Hindlimb muscle (tissue), 1 donor: ENCODE measurements at regions not wholly inside any gene's neighbourhood (a gene's known extent, or its start where the extent isn't known, plus 50 kb on each side); places are given as distances from the start of the nearest gene placed in this dataset.

Experiments used
- DNase-seq: peaks from one replicate; pipeline ENCODE4 v3.0.0-alpha.2; 2013

- no peak for DNase-seq
These were observed 98.8 kb upstream of the CACNA1A start for GRCh38 chr19:13604902-13605586.

- DNase-seq: no peak
These were observed 94.5 kb upstream of the CACNA1A start for GRCh38 chr19:13600802-13601201.

- DNase-seq: no peak
These were observed 93.8 kb upstream of the CACNA1A start for GRCh38 chr19:13600091-13600490.

- DNase-seq: no peak
These were observed 93.4 kb upstream of the CACNA1A start for GRCh38 chr19:13599681-13600080.

- DNase-seq: no peak
These were observed 91.8 kb upstream of the CACNA1A start for GRCh38 chr19:13598098-13598497.

- peak; percentile 58 for DNase-seq
These were observed 91.4 kb upstream of the CACNA1A start for GRCh38 chr19:13597640-13598039.

- peak; percentile 64 for DNase-seq
These were observed 82.9 kb upstream of the CACNA1A start for GRCh38 chr19:13588957-13589833.

GRCh38 chr19:13585512-13585911 lies 79.2 kb upstream of the CACNA1A start:
- DNase-seq: no peak

GRCh38 chr19:13583753-13584152 lies 77.5 kb upstream of the CACNA1A start:
- no peak for DNase-seq

GRCh38 chr19:13583114-13583513 lies 76.8 kb upstream of the CACNA1A start:
- no peak for DNase-seq

- no peak for DNase-seq
These were observed 75.3 kb upstream of the CACNA1A start for GRCh38 chr19:13581576-13581975.

GRCh38 chr19:13579388-13580060 lies 73.2 kb upstream of the CACNA1A start:
- no peak for DNase-seq

GRCh38 chr19:13576726-13577125 lies 70.4 kb upstream of the CACNA1A start:
- no peak for DNase-seq

GRCh38 chr19:13574933-13575332 lies 68.7 kb upstream of the CACNA1A start:
- DNase-seq: no peak

- DNase-seq: no peak
These were observed 66.9 kb upstream of the CACNA1A start for GRCh38 chr19:13573056-13573667.

- DNase-seq: no peak
These were observed 55.2 kb upstream of the CACNA1A start for GRCh38 chr19:13561461-13561860.

- DNase-seq: no peak
These were observed 51.6 kb upstream of the CACNA1A start for GRCh38 chr19:13557756-13558398.

GRCh38 chr19:13556552-13556951 lies 50.3 kb upstream of the CACNA1A start:
- no peak for DNase-seq
